Gastrocnemius medialis (tissue), 4 donors: ENCODE measurements at regions not wholly inside any gene's neighbourhood (a gene's known extent, or its start where the extent isn't known, plus 50 kb on each side); places are given as distances from the start of the nearest gene placed in this dataset.
A peak's percentile ranks its signal among the peaks of the same experiment; 100 is the strongest.

Experiments
- ATAC-seq, 2 donors: fragments of 150-250 bp; one replicate each; pipeline ENCODE4 v1.9.1; 2016
- DNase-seq, 2 donors: peaks; one replicate each; pipeline ENCODE4 v3.0.0-alpha.2; 2019
- H3K27ac ChIP-seq, 4 donors: fragments of 200-600 bp; sonication (generic); 1 replicate in 1 of 4; 2 replicates in 3 of 4; pipeline ENCODE4 v1.5.1; 2016 to 2018; ENCODE audit warnings: mild to moderate bottlenecking in 2 of 4, moderate library complexity in 1 of 4
- H3K27me3 ChIP-seq, 3 donors: fragments of 200-600 bp; sonication (generic) in 2 of 3; 1 replicate in 1 of 3; 2 replicates in 2 of 3; pipeline versions ENCODE4 v1.5.1 to v1.6.0; 2016 to 2019; ENCODE audit warnings: mild to moderate bottlenecking in 1 of 3, moderate library complexity in 1 of 3
- H3K36me3 ChIP-seq, 2 donors: fragments of 200-600 bp; sonication (generic) in 1 of 2; one replicate each; pipeline ENCODE4 v1.5.1; 2017 to 2018
- H3K4me1 ChIP-seq, 2 donors: fragments of 200-600 bp; sonication (generic) in 1 of 2; one replicate each; pipeline ENCODE4 v1.5.1; 2016 to 2017; ENCODE audit warnings: mild to moderate bottlenecking in 2 of 2
- H3K4me3 ChIP-seq, 4 donors: fragments of 200-600 bp; sonication (generic) in 3 of 4; 1 replicate in 1 of 4; 2 replicates in 3 of 4; pipeline ENCODE4 v1.5.1; 2016 to 2019; ENCODE audit warnings: mild to moderate bottlenecking in 2 of 4
- H3K9me3 ChIP-seq, 3 donors: fragments of 200-600 bp; sonication (generic) in 2 of 3; 1 replicate in 1 of 3; 2 replicates in 2 of 3; pipeline ENCODE4 v1.5.1; 2016 to 2019
- CTCF ChIP-seq, 5 experiments: fragments of 450-650 bp in 3 of 5; fragments of 200-600 bp in 2 of 5; sonication (generic) in 2 of 5; IDR thresholded peaks in 4 of 5; conservative IDR thresholded peaks in 1 of 5; 1 replicate in 4 of 5; 2 replicates in 1 of 5; pipeline ENCODE4 v1.5.1; 2016 to 2019; ENCODE audit warnings: antibody characterized with exemption in 5 of 5, mild to moderate bottlenecking in 3 of 5, moderate library complexity in 3 of 5
- POLR2A ChIP-seq, 2 donors: fragments of 450-650 bp; IDR thresholded peaks; one replicate each; pipeline ENCODE4 v1.6.1; 2017; ENCODE audit warnings: antibody characterized with exemption in 2 of 2, mild to moderate bottlenecking in 2 of 2, moderate library complexity in 2 of 2
- in situ Hi-C, 4 donors: fragments of 200-750 bp; cut with MboI; loops; one replicate each; pipeline versions ENCODE4 v1.15.0 to v1.8.0; 2017; ENCODE audit warnings: low sequenced_read_pairs in 4 of 4
- intact Hi-C: fragments of 100-400 bp; cut with DNase I; formaldehyde crosslinking; loops from one replicate; pipeline ENCODE4 v1.15.1; 2023; ENCODE audit warnings: low total_unique reads

GRCh38 chr6:3520281-3521230 lies 63.7 kb upstream of the SLC22A23 start:
- Histone ChIP-seq H3K27me3 (peaks cover 0 to 2% (median 0%) of the 10 kb centered on the region in 3 donors), H3K9me3 (no peaks in the 10 kb centered on the region), H3K4me3 (no peak overlapping the region), H3K36me3 (no peaks in the 10 kb centered on the region), H3K4me1 (peaks cover 0 to 8% of the 10 kb centered on the region in 2 donors), H3K27ac (no peak overlapping the region)
- in situ Hi-C loops (no loop called here), intact Hi-C loops (no loop called here)
- DNase-seq (no peak), ATAC-seq (no peak)
- TF ChIP-seq CTCF (IDR thresholded peaks at IDR 0.05 in 4 of 5, conservative IDR thresholded peaks at IDR 0.05 in 1 of 5) (no peak), POLR2A (IDR thresholded peaks at IDR 0.05) (no peak)

GRCh38 chr6:3518356-3519190 lies 61.7 kb upstream of the SLC22A23 start:
- no peaks in the 10 kb centered on the region for H3K36me3 ChIP-seq
- no peaks in the 10 kb centered on the region for H3K9me3 ChIP-seq
- ATAC-seq (peak; percentile 71 to 88), DNase-seq (peak in 1 of 2 donors; percentile 51)
- intact Hi-C loops = no loop called here
- in situ Hi-C loops = no loop called here
- peaks cover 0 to 2% (median 0%) of the 10 kb centered on the region in 3 donors for H3K27me3 ChIP-seq
- TF ChIP-seq CTCF (IDR thresholded peaks at IDR 0.05 in 4 of 5, conservative IDR thresholded peaks at IDR 0.05 in 1 of 5) (no peak), POLR2A (IDR thresholded peaks at IDR 0.05) (no peak)
- H3K27ac ChIP-seq = no peak overlapping the region
- peaks cover 0 to 8% of the 10 kb centered on the region in 2 donors for H3K4me1 ChIP-seq
- no peak overlapping the region for H3K4me3 ChIP-seq

- no peak for TF ChIP-seq POLR2A (IDR thresholded peaks at IDR 0.05)
- TF ChIP-seq CTCF (IDR thresholded peaks at IDR 0.05 in 4 of 5, conservative IDR thresholded peaks at IDR 0.05 in 1 of 5) = no peak
- ATAC-seq (peak; percentile 31 to 34), DNase-seq (peak in 1 of 2 donors; percentile 18)
- no peaks in the 10 kb centered on the region for H3K36me3 ChIP-seq
- H3K9me3 ChIP-seq = no peaks in the 10 kb centered on the region
- peaks cover 0 to 8% of the 10 kb centered on the region in 2 donors for H3K4me1 ChIP-seq
- intact Hi-C loops = no loop called here
- no peak overlapping the region for H3K4me3 ChIP-seq
- H3K27me3 ChIP-seq = peaks cover 0 to 2% (median 0%) of the 10 kb centered on the region in 3 donors
- in situ Hi-C loops = no loop called here
- H3K27ac ChIP-seq = no peak overlapping the region
Measured at GRCh38 chr6:3517350-3517749, 60.5 kb upstream of the SLC22A23 start.

GRCh38 chr6:3516092-3516491 lies 59.2 kb upstream of the SLC22A23 start:
- TF ChIP-seq POLR2A (IDR thresholded peaks at IDR 0.05) = no peak
- TF ChIP-seq CTCF (IDR thresholded peaks at IDR 0.05 in 4 of 5, conservative IDR thresholded peaks at IDR 0.05 in 1 of 5) = no peak
- Histone ChIP-seq H3K27ac (no peak overlapping the region), H3K4me1 (peaks cover 0 to 8% of the 10 kb centered on the region in 2 donors), H3K36me3 (no peaks in the 10 kb centered on the region), H3K4me3 (no peak overlapping the region), H3K27me3 (peaks cover 0 to 2% (median 0%) of the 10 kb centered on the region in 3 donors), H3K9me3 (no peaks in the 10 kb centered on the region)
- intact Hi-C loops = no loop called here
- no peak for DNase-seq
- ATAC-seq = no peak
- in situ Hi-C loops = no loop called here
